HG02884 (cell line): ENCODE measurements at regions not wholly inside any gene's neighbourhood (a gene's known extent, or its start where the extent isn't known, plus 50 kb on each side); places are given as distances from the start of the nearest gene placed in this dataset.
"Not testable (repeated sequence)": the region's sequence is repeated elsewhere in the genome, so short reads cannot be mapped to it uniquely, and the experiment has no call there.

ENCODE experiments used
- ATAC-seq: cut with Tn5 transposase; IDR thresholded peaks from one replicate; pipeline ENCODE4 v1.9.1; 2021; ENCODE audit warnings: mild to moderate bottlenecking, moderate library complexity; ENCODE audit not compliant: unreplicated experiment

DNA sequence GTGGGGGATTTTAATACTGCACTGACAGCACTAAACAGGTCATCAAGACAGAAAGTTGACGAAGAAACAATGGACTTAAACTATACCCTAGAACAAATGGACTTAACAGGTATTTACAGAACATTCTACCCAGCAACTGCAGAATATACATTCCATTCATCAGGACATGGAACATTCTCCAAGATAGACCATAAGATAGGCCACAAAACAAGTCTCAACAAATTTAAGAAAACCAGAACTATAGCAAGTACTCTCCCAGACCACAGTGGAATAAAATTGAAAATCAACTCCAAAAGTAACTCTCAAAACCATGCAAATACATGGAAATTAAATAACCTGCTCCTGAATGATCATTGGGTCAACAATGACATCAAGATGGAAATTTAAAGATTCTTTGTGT is 218.3 kb downstream of the SYK start:
- not testable (repeated sequence) for ATAC-seq

DNA sequence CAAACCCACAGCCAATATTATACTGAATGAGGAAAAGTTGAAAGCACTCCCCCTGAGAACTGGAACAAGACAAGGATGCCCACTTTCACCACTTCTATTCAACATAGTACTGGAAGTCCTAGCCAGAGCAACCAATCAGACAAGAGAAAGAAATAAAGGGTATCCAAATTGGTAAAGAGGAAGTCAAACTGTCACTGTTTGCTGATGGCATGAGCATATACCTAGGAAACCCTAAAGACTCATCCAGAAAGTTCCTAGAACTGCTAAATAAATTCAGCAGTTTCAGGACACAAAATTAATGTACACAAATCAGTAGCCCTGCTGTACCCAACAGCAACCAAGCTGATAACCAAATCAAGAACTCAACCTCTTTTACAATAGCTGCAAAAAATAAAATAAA is 220.0 kb downstream of the SYK start:
- ATAC-seq, result not testable (repeated sequence)

DNA sequence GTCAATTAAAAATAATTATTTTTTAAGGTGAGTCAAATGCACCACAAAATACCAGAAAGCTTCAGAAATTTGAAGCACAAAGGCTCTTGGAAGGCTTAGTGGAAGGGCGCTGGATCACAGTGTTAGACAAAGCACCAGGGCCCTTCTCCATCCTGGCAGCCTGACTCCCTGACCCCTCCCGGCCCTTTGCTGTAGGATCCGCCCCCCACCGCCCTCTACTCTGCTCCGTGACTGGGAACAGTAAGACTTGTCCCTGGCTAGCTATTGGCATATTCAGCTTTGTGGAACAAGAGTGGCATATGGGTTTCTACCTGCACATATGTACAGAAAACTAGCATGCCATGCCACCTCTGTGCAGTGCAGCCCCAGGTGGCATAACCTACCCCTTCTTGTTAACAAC is 222.1 kb downstream of the SYK start:
- ATAC-seq, result no peak

- ATAC-seq, result no peak
These were observed 223.2 kb downstream of the SYK start for GRCh38 chr9:91024841-91025240.

GRCh38 chr9:91025856-91026255 is 224.2 kb downstream of the SYK start:
- no peak for ATAC-seq

DNA sequence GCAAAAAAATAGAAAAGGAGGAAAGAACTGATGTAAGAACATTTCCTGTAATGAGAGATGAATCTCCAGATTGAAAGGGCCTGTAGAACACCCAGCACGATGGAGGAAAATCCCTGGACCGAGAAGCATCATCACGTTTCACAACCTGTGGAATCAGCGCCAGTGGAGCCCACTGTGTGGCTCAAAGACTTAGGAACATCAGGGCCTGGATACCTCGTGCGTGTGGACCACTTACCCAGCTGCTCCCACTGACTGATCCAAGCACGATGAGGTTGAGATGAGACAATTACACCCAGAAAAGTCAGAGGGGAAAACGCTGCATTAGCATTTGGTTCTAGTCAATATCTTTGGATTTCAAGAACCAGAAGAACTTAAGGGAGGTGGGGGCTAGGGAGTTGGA is 224.6 kb downstream of the SYK start:
- ATAC-seq, result no peak

- ATAC-seq, result no peak
These were observed 225.4 kb downstream of the SYK start for GRCh38 chr9:91027005-91027404.

GRCh38 chr9:91028166-91028827 is 226.7 kb downstream of the SYK start:
- ATAC-seq, result no peak

- no peak for ATAC-seq
These were observed 228.2 kb downstream of the SYK start for GRCh38 chr9:91029650-91030361.

- ATAC-seq, result no peak
These were observed 230.5 kb downstream of the SYK start for GRCh38 chr9:91032121-91032531.

DNA sequence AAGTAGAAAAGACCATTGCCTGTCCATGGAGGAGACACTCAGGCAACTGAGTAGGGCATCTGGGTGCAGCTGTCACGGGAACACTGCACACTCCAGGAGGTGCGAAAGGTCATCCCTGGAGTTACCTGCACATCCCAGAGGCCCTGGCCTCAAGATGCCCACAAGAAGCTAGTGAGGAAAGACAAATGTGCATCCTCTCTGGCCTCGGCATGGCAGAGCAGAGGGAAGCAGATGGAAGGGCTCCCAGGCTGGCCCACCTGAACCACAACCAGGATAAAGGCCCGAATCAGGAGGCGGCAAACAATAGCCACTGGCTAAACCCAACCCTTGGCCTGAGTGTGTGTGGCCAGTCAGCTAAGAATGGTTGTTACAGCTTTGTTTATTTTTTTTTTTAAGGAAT is 231.7 kb downstream of the SYK start:
- no peak for ATAC-seq

DNA sequence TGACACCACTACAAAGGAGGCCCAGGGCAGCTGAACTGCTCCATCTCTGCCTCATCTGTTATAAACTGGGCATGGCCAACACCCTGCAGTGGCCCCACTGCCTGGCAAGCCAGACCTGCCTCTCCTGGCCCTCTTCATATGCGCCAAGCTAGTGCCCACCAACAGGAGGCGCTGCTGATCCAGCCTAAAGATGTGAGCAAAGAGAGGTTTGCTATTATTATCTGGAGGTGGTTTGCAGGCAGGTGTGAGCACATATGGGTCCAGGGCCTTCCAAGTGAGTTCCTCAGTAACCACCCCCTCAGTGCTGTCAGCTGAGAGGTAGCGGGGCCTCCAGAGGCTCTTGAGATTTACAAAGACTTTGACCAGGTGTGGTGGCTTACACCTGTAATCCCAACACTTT is 232.2 kb downstream of the SYK start:
- ATAC-seq, result no peak

DNA sequence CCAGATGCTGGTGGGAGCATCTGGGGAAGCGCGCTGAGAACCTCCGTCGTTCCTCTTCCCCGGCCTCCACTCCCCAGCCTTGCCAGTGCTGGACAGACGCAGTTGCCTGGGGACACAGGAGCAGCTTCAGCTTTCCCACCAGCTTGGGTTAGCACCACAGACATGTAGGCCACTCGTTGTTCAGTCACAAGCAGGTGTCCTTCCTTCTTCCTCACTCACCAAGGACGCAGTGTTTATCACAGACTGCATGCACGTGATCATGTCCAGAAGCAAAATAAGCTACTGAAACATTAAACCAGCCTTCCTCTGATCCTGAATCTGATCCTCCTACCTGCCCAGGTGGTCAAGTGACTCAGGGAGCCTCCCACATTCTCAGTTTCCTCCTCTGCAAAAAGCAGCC is 232.9 kb downstream of the SYK start:
- no peak for ATAC-seq

DNA sequence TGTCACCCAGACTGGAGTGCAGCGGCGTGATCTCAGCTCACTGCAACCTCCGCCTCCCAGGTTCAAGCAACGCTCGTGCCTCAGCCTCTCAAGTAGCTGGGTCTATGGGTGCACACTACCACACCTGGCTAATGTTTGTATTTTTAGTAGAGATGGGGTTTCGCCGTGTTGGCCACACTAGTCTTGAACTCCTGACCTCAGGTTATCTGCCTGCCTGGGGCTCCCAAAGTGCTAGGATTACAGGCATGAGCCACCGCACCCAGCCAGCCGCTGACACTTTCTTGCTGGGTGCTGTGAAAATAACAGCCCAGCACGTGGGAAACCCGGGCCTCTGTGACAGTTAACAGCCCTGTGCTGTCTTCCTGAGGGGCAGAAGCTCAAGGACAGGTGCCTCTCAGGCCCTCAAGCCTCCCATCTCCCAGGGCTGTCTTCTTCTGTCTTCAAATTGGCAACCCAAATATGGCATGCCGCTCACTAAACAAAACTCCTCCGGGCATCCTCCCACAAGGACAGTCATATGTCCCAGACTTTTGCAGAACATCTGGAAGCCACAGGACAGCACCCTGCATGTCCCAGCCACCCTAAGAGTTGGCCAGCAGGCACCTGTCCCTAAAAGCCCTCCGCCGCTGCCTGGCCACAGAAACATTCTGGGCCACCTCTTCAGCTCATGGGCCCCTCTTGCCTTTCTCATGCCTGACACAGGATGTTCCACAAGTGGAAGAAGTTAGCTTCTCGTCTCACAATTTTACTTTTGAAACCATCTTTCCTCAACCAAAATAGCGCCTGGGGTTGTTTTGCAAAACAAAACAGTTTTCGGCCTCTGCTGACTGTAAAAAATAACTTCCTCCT is 233.6 kb downstream of the SYK start:
- no peak for ATAC-seq

GRCh38 chr9:91035825-91036208 is 234.2 kb downstream of the SYK start:
- no peak for ATAC-seq

GRCh38 chr9:91036356-91036755 is 234.7 kb downstream of the SYK start:
- no peak for ATAC-seq

DNA sequence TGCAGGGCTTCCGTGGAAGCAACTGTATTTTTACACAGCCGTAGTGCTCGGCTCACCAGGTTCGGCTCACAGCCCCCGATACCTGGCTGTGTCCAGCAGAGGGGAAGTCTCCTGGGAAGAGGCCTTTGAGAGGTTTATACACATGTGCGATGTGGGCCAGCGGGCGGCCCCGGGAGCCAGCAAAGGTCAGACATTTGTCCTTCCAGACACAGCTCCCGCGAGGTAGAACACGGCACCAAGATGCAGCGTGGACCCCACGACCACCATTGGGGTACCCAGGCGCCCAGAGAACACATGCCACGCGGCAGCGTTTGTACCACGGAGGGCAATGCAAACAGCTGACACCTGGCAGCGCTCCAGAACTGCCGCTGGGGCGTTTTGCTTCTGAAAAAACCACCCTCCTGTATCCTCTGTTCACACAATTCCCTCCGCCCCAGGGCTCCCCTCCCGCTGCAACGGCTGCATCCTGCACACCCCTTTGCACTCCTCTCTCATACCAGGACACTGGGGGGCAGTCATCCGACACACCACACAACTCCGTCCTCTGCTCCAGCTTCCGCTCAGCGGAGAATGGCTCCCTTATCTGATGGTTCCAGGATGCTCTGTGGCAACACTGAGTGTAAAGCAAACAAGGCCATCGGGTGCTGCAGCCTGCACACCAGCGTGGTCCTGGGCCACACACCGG is 235.3 kb downstream of the SYK start:
- ATAC-seq, result peak; percentile 41

DNA sequence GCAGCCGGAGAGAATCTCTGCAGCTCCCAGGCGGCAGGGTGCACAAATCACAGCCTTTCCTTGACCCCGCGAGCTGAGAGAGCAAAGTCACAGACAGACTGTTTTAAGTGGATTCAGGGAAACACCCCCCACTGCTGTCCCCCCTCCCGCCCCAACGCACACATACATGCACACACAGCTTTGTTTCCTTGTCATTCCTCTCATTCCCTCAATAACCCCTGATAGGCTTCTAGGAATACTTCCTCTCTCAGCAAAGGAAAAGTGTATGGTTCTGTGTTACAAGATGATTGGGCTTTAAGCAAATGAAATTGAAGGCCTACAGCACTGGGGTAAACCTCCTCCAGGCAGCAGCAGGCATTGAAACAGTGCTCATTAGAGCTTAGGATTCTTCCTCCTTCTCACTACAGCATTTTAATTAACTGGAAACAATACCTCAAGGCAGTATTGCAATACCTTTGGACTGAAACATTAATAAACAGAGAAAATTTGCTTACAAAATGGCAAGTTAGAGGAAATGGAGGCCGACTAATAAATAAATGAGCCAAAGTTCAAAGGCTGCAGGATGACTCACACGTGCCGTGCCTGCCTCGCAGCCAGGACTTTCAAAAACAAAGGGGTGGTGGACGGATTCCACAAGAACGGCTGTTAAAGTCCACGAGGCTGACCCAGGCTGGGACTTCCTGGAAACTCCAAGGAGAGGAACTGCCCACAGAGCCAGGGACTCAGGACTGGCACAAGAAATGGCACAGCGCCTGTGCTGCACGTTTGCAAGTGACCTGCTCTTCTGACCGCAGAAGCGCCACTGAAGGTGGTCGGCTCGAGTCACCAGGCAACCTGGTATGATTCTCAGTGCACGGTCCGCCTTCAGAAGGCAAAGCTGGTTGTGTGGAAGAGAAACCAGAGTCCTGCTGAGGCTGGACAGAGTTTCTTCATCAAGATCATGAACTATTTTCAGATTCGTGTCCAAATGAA is 236.2 kb downstream of the SYK start:
- no peak for ATAC-seq

DNA sequence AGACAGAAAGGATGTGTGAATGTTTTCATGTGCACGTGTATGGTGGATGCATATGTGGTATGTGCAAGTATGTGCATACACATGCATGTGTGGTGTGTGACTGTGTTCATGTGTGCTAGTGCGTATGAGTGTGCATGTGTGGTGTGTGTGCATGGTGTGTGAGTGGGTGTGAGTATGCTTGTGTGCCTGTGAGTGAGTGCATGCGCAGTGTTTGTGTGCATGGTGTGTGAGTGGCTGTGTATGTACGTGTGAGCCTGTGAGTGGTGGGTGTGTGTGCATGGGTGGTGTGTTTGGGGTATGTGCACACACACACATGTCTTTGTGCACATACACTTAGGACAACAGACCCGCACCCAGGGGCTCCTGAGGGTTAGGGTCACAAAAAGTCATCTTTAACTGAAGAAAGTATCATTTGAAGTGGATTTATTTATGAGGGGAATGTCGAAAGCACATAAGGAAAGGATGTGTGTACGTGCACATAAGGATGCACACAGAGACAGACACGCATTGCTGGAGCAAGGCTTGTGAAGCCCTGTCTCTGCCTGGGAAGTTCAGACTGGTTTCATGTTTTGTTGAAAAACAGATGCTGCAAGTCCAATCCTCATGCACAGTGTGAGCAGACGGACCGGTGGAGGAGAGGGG is 237.0 kb downstream of the SYK start:
- no peak for ATAC-seq
